RCC 7860 (cell line): ENCODE measurements at regions not wholly inside any gene's neighbourhood (a gene's known extent, or its start where the extent isn't known, plus 50 kb on each side); places are given as distances from the start of the nearest gene placed in this dataset.
"Not testable (repeated sequence)": the region's sequence is repeated elsewhere in the genome, so short reads cannot be mapped to it uniquely, and the experiment has no call there.

ENCODE experiments used
- DNase-seq: peaks from one replicate; pipeline ENCODE4 v3.0.0-alpha.2; 2015; ENCODE audit warnings: low spot score
- FAIRE-seq: peaks from 2 replicates; lab custom pipeline; 2012; peaks lifted over from hg19 to GRCh38; lab: Jason Lieb, UNC

GRCh38 chr15:70602834-70603560 lies 160.4 kb downstream of the UACA start:
- FAIRE-seq (no peak), DNase-seq (no peak)

GRCh38 chr15:70602281-70602680 lies 161.1 kb downstream of the UACA start:
- FAIRE-seq (no peak), DNase-seq (no peak)

GRCh38 chr15:70597945-70598344 lies 165.4 kb downstream of the UACA start:
- FAIRE-seq: no peak
- DNase-seq: no peak

GRCh38 chr15:70597056-70597603 lies 166.2 kb downstream of the UACA start:
- DNase-seq (no peak), FAIRE-seq (no peak)

DNA sequence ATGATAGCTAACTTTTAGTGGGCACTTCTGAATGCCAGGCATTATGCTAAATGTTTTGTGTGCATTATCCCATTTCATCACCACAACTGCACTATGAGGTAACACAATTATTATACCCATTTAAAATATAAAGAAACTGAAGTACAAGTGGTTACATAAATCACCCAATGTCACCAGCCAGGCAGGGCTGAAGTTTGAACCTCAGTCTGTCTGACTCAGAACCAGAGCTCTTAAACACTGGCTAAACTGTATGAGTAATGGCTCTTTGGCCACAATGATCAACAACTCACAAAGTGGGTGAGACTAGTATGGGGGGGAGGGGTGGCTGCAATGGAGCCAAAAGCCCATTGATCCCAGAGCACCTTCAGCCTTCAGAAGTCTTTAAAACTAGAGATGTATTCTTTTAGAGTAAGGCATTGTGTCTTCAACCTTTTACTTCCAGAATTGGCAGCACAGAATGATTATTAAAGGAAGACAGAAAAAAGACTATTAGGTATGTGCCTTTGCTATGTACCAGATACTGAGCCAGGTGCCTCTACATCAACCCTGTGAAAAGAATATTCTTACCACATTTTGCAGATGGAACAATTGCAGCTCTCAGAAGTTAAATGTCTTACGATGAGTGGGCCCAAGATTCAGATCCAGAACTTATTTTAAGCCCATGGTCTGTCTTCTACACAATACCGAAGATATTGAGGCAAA lies 166.9 kb downstream of the UACA start:
- DNase-seq (peak; percentile 86), FAIRE-seq (peak; percentile 94)

GRCh38 chr15:70593795-70594194 lies 169.6 kb downstream of the UACA start:
- FAIRE-seq (no peak), DNase-seq (no peak)

- DNase-seq (no peak), FAIRE-seq (no peak)
Observed at GRCh38 chr15:70589728-70590127, 173.6 kb downstream of the UACA start.

DNA sequence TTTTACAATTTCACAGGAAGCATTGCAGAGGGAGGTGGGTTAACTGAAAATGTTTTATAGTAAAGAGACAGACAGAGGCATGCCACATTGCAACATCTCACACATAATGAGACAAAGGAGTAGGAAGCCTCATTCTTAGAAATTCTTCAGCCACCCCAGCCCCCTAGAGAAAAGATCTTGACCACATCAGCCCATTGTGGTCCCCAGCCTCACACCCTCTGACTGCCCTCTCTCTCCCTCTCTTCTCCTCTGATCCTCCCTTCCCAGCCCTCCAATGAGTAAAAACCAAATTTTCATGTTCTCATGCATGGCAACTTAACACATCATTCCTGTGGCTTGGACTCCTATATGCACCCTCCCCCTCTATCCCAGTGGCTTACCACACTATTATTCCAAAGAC lies 174.1 kb downstream of the UACA start:
- peak; percentile 34 for FAIRE-seq
- peak; percentile 50 for DNase-seq

DNA sequence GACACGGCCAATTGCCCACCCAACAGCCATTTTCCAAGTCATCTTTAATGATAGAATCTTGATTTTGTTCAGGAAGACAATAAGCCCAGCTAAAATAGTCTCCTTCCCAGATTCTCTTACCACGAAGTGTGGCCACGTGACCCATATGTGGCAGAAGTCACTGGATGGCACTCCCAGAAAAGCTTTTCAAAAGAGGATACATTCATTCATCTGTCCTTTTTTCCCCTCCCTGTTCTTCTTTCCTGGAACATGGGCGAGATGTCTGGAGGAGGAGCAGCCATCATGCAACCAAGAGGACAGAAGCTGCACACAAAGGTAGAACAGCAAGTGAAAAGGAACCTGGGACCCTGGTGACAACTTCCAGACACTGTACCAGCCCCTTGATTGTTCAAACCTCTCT lies 174.7 kb downstream of the UACA start:
- DNase-seq: no peak
- no peak for FAIRE-seq

- no peak for DNase-seq
- FAIRE-seq: no peak
Observed at GRCh38 chr15:70587896-70588567, 175.3 kb downstream of the UACA start.

DNA sequence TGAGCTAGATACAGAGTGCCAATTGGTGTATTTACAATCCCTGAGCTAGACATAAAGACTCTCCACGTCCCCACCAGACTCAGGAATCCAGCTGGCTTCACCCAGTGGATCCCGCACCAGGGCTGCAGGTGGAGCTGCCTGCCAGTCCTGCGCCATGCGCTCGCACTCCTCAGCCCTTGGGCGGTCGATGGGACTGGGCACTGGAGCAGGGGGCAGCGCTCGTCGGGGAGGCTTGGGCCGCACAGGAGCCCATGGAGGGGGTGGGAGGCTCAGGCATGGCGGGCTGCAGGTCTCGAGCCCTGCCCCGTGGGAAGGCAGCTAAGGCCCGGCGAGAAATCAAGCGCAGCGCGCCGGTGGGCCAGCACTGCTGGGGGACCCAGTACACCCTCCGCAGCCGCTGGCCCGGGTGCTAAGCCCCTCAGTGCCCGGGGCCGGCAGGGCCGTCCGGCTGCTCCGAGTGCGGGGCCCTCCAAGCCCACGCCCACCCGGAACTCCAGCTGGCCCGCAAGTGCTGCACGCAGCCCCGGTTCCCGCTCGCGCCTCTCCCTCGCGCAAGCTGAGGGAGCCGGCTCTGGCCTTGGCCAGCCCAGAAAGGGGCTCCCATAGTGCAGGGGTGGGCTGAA lies 176.2 kb downstream of the UACA start:
- not testable (repeated sequence) for FAIRE-seq, DNase-seq

DNA sequence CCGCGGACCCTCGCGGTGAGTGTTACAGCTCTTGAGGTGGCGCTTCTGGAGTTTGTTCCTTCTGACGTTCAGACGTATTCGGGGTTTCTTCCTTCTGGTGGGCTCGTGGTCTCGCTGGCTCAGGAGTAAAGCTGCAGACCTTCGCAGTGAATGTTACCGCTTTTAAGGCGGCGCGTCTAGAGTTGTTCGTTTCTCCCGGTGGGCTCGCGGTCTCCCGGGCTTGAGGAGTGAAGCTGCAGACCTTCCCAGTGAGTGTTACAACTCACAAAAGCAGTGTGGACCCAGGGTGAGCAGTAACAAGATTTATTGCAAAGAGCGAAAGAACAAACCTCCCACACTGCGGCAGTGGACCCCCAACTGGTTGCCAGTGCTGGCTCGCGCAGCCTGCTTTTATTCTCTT lies 177.1 kb downstream of the UACA start:
- DNase-seq (no peak), FAIRE-seq (no peak)

GRCh38 chr15:70585707-70586034 lies 177.7 kb downstream of the UACA start:
- FAIRE-seq (no peak), DNase-seq (no peak)

DNA sequence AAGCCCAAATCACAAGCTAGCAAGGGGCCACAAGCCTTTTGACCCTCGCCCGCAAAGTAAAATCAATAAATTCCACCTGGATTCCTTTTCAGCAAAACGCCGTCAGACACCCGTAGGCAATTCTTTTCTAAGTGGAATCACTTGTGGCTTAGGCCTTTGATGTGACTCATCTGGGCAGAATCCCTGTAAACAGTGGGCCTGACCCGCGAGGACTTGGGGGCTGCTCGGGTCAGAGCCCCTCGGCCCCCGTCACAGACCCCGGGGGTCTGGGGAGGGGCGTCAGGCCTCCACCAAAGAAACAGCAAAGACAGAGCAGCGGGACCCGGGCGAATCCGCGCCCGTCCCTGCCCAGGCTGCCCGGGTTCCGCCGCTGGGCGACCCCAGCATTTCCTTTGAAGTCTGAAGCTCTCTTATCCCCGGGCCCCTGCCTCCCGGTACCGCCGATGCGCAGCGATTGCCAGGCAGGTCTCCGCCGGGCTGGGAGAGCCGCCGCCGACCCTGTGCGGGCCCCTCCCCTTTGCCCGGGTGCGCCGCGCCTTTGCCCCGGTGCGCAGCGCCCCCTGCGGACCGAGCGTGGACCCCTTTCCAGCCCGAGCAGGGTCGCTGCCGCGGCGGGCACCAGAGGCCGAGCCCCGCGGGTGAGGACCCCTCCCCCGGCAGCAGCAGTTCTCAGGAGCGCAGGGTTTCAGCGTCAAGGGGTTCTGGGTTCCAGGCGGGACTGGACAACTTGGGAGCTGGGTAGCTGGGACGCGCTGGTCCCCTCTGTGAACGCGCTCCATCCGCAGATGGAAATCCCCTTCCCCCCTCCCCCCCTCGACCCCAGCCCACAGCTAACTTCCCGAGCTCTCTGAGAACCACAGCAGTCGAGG lies 178.3 kb downstream of the UACA start:
- DNase-seq: no peak
- no peak for FAIRE-seq

- FAIRE-seq: no peak
- DNase-seq: no peak
Observed at GRCh38 chr15:70584441-70584837, 178.9 kb downstream of the UACA start.

DNA sequence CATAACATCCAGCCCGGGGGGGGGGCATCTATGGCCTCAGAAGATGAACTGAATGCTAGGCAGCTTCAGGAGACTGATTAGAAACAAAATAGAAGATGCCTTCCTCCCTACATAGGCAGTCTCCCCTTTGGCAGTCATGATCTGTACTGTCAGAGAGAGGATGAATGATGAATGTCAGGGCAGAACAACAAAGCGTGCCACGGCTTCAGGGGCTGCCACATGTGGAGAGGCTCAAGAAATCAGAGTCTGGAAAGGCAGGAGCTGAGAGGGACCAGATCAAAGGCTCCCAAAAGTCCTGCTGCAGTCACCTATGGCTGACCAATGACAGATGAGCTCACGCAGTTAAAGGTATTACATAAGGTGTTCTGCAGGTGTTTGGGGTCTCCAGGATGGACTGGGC lies 180.4 kb downstream of the UACA start:
- DNase-seq: no peak

GRCh38 chr15:70582143-70582945 lies 181.0 kb downstream of the UACA start:
- no peak for FAIRE-seq
- no peak for DNase-seq

More for the DNA sequence above, 180.4 kb downstream of the UACA start:
- FAIRE-seq: no peak

- no peak for FAIRE-seq
Observed at GRCh38 chr15:70580958-70581357, 182.4 kb downstream of the UACA start.

DNA sequence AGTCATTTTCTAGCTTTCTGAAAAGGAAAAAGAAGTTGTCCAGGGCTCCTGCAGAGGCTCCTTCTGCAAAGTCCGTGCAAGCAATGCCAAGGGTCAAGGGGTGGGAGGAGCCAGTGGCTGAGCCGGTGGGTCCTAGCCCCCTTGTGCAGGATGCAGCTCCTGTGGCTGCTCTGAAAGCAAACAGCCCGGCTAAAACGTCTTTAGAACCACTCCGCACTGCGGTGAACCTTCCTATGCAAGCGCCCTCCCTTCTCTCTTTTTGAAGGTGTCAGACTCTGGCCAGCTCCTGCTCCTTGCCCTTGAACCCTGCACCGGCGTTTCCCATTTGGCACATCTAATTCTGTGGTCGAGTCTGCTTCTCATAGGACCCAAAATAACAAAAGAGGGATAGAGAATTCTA lies 183.1 kb downstream of the UACA start:
- FAIRE-seq (no peak), DNase-seq (no peak)

More at GRCh38 chr15:70580958-70581357, 182.4 kb downstream of the UACA start:
- no peak for DNase-seq
